IPS DF 4.7 (cell line): ENCODE measurements at regions not wholly inside any gene's neighbourhood (a gene's known extent, or its start where the extent isn't known, plus 50 kb on each side); places are given as distances from the start of the nearest gene placed in this dataset.

Experiments used
- DNase-seq: peaks from one replicate; pipeline ENCODE4 v3.0.0-alpha.2; 2013; ENCODE audit warnings: low spot score; ENCODE audit errors: extremely low read depth

DNA sequence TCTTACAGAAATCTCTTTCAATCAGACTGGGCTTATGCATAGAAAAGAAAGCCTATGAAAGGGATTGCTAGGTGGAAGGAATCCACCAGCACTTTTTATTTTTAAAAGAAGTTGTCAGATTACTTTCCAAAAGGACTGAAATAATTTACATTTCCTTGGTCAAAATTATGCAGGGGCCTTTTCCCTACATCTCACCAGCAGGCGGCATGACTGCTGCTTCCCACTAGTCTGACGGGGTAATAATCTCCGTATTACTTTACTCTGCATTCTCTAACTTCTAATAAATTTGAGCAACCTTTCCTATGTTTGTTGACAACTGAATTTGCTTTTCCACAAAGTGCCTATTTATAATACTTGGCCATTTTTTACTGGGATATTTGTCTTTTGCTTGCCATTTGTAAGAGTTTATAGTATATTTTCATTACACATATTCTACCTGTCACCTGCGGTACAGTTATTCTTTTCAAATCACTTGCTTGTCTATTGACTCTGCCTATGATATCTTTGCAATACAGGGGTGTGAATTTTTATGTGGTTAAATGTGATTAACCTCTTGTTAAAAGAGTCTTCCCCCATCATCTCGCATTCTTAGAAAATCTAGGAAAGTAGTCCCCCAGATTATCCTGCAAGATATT lies 51.9 kb upstream of the USP47 start:
- no peak for DNase-seq

DNA sequence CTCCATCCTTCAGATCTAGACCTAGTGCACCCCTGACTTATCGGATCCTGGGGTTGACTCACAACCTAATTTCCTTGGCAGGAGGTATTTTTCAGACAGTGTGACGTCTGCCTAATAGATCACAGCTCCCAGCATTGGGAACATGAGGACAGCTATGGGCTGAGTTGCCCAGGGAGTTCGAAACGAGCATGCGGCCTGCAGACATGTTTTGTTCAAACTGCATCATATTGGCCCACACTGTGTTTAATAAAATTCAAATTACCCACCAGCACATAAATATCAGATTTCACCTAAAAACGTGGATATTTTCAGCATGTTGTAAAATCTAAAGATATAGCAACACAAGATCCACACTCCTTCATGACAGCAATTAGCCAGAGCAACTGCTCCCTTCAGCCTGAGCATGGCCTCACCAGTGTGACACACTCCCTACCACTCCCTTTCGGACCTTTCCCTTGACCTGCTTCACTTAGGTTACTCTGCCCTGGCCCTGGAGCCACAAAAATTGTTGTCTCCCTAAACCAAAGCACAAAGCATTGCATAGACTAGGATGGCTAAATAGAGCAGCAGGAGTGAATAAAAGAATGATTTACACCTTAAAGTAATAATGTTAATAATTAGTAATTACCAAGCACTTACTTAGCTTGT lies 53.6 kb upstream of the USP47 start:
- no peak for DNase-seq

DNA sequence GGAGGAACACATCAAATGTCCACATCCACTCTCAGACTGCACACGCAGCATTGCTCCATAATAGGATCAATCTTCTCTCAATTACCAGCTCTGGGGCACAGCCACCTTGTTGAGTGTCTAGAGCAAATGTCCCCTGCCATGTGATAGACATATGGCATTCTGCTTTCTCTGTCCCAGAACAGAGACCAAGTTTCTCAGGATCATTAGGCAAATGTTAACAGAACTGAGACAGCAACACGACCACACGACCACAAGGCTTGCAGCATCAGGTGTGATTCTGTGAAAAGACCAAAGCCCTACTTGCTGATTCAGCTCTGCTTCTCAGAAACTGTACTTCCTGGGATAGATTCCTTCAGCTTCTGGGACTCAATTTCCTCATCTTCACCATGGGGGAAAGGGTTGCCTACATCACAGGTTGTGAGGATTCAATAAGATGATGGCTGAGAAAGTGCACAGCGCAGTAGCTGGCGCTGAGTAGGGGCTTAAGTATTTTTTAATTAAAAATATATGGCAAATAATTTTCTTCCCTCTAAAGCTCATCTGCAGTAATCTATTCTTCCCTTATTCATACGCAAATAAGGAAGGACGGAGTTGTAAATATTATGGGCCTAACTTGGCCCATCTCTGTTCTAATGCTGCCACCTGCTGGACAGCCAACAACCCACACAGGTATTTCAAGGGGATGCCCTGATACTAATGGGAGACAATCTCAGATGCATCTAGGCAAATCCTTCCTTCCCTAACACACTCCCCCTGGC lies 54.3 kb upstream of the USP47 start:
- no peak for DNase-seq

DNA sequence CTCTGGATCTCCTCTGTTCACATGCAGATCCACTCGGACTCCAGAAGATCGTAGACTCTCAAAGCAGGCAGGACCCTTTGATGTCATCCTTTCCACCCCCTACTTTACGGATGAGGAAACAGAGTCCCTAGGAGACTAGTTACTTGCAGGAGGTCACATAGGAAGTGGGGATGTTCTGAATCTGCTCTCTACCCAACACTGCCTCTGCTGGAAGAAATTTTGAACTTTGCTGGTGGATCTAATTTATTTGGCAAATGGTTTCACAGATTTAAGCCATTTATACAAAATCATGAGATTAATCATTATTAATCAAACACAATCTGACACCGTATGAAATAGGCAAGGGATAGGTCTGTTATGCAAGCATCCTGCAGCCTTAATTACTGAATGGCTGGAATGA lies 55.0 kb upstream of the USP47 start:
- no peak for DNase-seq

DNA sequence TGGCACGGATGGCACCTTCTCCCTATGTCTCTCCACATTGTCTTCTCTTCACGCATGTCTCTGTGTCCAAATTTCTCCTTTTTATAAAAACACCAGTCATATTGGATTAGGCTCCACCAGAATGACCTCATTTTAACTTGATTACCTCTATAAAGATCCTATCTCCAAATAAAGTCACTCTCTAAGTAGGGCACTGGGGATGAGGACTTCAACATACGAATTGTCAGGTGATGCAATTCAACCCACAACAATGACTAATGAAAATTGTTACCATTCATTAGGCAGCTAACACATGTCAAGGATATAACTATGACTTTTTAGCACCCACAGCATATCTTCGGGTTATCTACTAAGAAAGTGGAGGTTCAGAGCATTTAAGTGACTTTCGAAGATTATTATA lies 55.5 kb upstream of the USP47 start:
- DNase-seq: no peak

DNA sequence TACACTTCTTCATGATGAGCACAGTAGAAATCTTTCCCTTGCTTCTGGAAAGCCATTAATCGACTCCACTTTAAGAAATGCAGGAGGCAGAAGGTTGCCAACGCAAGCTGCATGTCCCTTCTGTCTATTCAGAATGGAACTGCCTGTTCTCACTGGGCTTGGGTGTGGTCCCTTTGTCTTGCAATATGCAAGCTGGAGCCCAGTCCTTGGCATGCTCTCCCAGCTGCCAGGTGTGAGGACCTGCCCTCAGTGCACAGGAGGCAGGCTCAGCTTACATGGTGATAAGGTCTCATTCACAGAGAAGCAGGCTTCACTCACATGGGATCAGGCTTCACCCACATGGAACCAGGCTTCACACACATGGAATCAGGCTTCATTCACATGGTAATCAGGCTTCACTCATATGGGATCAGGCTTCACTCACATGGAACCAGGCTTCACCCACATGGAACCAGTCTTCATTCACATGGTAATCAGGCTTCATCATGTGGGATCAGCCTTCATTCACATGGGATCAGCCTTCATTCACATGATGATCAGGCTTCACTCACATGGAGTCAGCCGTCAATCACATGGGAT lies 59.2 kb upstream of the USP47 start:
- no peak for DNase-seq

DNA sequence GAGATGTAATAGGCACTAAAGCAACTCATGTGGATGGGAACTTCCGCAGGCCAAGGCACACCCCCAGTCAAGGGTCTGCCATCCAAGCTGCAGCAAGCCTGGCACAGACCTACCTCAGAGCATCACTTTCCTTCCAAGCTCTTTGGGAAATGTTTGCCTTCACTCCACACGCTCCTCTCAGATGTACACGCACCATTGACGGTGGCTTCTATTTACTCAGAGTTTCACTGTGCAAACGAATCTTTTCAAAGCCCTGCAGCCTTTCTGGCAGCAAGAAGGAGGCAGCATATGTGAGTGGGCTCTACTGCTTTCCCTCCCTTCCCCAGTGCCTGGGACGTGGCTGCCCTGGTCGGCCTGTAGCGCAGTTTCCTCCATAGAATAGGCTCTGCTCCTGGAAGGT lies 60.9 kb upstream of the USP47 start:
- no peak for DNase-seq

DNA sequence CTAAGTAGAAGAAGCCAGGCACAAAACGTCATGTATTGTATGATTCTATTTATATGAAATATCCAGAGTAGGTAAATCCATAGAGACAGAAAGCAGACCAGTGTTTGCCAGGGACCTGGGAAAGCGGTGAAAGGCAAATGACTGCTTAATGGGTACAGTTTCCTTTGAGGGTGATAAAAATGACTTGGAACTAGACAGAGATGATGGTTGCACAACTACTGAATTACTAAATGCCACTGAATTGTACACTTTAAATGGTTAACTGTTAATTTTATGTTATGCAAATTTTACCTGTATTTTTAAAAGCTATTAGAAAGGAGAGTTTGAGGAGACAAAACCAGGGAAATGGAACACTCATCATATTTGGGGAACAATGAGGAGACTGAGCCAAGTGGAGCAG lies 61.8 kb upstream of the USP47 start:
- no peak for DNase-seq

DNA sequence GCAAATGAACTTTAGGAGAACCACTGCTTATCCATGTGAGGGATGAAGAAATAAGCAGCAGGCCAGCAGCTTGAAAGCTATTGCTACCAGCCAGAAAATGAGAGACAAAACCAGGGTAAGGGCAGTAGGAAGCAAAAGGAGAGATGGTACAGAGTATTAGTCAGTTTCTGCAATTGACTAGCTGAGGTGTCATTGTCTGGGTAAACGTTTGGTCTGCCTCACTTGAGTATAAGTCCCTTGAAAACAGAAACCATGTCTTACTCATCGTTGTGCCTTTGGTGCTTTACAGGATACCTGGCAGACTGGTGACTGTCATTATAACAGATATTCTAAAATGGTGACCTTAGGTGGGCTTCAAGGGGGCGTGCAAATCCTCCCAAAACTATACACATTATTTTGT lies 63.9 kb upstream of the USP47 start:
- DNase-seq: no peak

DNA sequence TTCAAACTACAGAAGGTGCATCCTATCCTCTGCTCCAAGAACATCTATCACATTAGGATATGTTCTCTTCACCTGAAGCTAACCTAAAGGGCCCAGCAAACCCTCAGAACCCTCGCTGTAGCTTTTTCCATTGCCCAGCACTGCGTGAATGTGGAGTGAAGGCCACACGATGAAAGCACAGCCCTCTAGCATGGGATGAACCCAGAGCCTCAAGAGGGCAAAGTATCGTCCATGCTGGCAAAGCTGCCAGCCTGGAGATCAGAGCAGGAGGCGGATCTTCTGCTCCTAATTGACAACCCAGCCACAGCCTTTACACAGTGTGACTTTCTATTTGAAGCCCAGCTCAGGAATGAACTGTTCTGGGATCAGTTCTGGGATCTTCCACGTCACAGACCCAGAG lies 65.1 kb upstream of the USP47 start:
- DNase-seq: no peak

DNA sequence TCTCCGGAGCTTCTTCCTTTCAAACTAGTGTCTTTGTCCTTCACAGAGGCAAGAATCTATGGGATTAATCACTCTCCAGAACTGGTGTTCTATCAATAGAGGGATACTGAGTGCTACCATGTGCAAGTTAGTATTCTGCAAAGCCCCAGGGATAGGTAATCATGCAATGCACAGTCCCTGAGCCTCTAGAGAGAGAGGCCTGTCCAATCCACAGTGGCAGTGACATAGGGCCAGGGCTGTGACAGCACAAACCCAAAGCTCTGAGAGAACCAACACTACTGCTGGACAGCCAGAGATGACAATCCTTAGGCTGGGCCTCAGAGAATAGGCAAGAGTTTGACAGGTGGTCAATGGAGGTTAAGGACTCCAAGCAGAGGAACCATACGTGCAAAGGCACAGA lies 66.8 kb upstream of the USP47 start:
- no peak for DNase-seq

DNA sequence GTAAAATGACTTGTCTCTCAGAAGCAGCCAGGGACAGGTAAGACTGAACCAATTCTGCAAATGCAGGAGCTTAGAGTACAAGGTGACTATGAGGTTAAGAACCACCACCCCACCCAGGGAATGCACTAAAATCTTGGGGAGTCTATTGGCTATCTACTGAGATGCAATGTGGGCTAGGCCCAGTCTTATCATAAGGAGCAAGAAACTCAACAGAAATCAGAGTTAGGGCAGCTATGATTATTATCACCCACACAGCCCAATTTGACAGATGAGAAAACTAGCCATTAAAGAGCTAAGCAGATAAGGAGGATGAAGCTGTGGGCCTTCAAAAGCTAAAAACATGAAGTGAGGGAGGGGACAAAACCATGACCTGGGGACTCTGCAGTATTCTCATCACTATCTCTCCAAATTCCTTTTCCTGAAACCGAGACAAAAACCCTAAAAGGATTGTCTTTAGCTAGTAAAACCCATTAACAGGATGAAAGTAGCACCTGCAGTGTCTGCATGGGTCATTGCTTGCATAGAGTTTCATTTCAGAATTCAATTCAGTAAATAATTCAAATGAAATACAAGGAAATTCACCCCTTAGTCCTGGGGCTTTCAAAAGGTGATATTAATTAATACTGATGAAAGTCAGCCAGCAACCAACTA lies 68.8 kb upstream of the USP47 start:
- no peak for DNase-seq

DNA sequence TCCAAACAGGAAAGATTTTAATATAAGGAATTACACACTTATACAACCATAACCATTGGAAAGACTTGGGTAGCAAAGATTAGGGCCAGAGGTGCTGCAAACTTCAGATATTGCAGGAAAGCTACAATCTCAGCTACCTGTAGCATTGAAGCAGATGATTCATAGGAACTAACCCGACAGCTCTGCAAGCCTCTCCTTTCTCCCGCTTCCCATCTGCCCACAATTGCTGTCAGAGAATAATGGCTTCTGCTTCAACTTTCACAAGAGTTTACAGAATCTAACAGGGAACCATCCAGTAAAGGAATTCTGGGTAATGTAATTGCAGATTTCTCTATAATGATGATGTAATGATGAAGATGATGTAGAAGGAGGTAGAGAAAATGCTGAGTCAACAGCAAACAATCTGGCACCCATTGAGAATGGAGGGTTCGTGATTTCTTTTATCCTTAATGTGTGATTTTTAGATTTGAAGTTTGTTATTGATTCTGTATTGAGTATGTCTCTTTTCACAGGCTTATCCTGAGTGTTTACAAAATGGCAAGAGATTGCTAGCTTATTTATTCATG lies 70.8 kb upstream of the USP47 start:
- no peak for DNase-seq

DNA sequence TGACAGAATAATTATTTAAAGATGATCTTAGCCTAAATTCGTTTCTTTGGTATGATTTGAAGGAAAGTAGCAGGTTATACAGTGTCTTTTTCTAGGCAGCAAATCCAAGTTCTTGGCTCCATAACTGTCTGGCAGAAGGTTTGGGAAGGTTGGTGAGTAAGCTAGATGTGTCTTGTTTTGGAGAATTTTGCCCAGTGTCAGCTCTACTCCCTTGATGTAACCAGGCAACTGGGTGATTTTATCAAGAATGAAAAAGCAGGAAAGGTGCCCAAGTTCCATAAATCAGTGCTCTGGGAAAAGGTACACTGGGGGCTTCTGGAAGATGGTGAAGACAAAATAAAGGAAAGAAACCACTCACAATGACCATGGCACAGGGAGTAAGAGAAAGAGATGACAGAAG lies 71.5 kb upstream of the USP47 start:
- no peak for DNase-seq

DNA sequence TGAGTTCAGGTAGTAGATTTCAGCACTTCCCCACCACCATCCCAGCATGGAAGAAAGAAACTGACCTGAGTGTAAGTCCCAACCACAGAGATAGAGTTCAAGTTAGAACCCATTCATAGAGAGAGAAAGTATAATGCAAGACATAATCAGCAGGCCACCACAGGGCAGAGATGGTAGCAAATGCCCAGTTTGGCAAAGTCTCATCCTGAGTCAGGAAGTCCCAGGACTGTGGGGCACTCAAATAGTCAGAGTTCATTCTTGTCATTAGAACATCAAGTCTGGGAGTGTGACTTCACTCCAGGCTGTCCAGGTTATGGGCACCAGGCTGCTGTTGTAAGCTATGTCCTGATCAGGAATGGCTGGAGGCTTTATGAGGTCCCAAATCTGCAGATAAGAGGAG lies 72.0 kb upstream of the USP47 start:
- no peak for DNase-seq

DNA sequence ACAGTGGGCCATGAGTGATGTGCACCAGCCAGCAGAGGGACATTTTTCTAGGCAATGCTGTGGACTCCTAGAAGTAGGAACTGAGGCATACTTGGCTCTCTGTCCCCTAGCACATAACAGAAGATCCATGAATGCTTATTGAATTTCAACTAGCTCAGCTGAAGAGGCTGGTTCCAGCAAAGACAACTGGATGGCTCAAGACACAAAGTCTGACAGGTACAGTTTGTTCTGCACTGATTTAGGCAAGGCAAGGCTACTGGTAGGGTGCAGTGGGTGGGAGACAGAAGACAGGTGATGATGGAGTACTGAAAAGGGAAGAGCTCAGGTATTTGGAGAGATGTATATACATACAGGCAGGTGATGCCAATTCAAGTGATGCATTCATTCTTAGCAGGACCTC lies 72.4 kb upstream of the USP47 start:
- no peak for DNase-seq

DNA sequence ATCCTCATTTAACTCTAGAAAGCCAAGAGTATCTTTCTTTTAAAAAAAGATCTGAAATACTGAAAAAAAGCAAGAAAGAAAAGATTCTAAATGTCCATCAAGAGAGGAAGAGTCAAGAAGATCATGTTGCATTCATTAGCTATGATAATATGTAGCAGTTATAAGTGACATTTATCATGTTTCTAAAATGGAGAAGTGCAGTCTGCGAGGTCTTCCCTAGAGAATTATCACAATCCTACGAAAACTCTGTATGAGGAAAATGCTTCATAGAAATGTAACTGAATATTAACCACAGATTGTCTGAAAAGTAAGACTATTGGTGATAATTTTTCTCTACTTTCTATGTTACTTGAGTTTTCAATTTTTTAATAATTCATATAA lies 77.4 kb upstream of the USP47 start:
- DNase-seq: no peak

DNA sequence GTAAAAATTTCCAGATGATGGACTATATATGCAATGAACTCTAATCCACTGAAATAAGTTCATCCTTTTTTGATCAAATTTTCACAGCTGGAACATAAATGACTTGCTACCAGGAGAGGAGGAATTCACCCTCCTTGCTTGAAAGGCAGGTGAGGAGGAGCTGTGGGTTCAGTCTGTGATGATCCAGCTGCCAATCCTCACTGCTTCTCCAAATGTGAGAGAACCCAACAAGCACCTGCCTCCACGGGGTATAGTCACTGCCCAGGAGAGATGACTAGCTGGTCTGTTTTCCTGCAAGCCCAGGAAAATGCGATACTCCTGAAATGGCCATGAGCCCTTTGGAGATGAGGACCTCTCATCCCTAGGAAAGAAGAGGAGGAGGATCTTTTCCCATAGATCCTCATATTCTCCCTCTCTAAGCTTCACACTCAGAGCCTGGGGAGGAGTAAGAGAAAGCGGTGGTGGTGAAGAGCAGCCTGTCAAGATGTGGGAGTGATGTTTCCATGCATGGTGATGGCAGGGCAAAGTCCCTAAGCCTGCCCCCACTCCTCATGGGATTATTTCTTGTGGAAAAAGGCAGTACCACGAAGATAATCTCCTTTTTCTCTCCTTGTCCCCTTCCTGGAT lies 77.9 kb upstream of the USP47 start:
- DNase-seq: no peak

DNA sequence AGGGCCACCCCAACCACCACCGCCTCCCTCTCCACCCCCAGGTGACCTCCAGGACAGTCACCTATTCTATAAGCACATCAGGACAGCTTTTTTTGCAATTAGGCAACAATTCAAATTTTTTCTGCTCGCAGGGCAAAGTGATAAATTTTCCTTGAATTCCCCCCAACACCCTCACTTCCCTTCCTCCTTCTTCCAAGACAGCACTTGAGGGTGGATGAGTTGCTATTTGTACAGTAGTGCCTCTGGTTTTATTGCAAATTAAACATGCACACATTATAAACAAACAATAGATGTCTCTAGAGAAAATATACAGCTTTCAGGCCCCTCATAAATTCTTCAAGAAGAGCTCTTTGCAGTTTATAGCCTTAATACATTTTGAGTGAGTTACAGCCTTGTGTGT lies 80.9 kb upstream of the USP47 start:
- DNase-seq: no peak

DNA sequence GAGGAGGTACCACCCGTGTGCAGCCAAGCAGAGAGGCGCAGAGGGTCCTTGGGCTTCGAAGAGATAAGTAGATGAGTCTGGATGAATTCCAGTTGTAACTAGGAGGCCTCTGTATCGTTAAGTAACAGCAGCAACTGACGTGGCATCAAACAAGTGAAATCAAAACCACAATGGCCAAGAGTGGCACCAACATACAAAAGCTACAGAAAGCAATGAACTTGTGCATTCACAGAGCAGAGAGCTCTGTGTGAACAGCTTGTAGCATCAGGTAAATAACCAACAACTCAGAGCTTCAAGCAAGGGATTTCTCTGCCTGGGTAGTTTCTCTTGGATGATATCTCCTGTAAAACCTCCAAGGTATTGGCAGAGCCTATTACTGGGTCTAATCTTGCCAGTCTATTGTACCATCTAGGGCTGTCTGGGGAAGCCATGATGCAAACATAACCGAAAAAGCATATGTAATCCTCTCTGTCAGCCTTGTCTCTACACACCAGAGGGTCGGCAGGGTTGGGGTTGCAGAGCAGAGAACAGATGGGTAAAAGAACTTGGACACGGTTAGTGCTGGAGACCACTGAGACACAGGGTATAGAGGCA lies 83.1 kb upstream of the USP47 start:
- DNase-seq: no peak

DNA sequence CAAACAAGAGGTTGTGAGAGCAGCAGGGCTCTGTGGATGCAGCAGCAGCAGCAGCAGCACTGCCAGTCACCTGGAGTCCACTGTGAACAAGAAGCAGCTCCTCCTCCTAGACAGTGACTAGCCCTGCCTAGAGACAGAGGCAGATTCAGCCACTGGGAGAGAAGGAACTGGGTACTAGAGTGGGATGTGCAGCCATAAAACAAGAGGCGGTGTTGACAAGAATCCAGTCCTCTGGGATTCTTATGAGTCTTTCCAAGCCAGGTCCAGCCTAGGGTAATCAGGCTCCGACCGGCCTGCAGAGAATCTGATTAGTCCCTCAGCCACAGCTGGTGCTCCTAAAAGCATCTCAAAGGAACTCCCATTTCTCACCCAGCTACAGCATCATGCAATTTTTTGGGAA lies 83.9 kb upstream of the USP47 start:
- DNase-seq: no peak
